Fibroblast of lung (primary cell): ENCODE measurements at regions not wholly inside any gene's neighbourhood (a gene's known extent, or its start where the extent isn't known, plus 50 kb on each side); places are given as distances from the start of the nearest gene placed in this dataset.

ENCODE experiments used
- EZH2 ChIP-seq: IDR thresholded peaks from 2 replicates; pipeline ENCODE4 v1.5.1; 2012; ENCODE audit warnings: low read length, control low read depth, mild to moderate bottlenecking; ENCODE audit errors: missing control alignments
- TF ChIP-seq, protein P1 (sequence below), 2 donors: IDR thresholded peaks in 1 of 2; conservative IDR thresholded peaks in 1 of 2; 1 replicate in 1 of 2; 2 replicates in 1 of 2; pipeline ENCODE4 v1.5.1; 2011 to 2012; ENCODE audit warnings: low read length in 2 of 2, control low read depth in 1 of 2, inconsistent platforms in 1 of 2, low read depth in 1 of 2, mild to moderate bottlenecking in 1 of 2

DNA sequence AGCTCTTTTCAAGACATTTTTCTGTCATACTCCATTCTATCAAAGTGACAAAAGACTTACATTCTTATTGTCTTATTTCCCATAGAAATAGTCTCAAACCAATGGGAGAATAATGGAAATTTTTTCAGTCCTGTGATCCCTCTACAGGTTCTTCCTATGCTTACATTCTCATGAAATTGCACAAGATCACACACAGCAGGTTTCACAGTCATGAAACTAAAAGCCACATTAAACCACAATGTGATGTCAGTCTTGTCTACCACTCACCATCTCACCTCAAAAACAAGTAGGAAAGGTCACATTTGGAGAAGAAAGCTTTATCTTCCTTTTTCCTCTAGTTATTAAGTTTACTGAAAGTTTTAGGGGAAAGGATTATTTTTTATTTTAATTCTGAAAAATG is 161.0 kb upstream of the RORA start:
- TF ChIP-seq EZH2, result no peak
- TF ChIP-seq, protein P1, sequence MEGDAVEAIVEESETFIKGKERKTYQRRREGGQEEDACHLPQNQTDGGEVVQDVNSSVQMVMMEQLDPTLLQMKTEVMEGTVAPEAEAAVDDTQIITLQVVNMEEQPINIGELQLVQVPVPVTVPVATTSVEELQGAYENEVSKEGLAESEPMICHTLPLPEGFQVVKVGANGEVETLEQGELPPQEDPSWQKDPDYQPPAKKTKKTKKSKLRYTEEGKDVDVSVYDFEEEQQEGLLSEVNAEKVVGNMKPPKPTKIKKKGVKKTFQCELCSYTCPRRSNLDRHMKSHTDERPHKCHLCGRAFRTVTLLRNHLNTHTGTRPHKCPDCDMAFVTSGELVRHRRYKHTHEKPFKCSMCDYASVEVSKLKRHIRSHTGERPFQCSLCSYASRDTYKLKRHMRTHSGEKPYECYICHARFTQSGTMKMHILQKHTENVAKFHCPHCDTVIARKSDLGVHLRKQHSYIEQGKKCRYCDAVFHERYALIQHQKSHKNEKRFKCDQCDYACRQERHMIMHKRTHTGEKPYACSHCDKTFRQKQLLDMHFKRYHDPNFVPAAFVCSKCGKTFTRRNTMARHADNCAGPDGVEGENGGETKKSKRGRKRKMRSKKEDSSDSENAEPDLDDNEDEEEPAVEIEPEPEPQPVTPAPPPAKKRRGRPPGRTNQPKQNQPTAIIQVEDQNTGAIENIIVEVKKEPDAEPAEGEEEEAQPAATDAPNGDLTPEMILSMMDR (conservative IDR thresholded peaks at IDR 0.05 in 1 of 2, IDR thresholded peaks at IDR 0.05 in 1 of 2; ENCODE audit: low read depth in 1 of 2, low read length in 2 of 2), result no peak
